Parathyroid adenoma (tissue), 2 donors: ENCODE measurements at regions not wholly inside any gene's neighbourhood (a gene's known extent, or its start where the extent isn't known, plus 50 kb on each side); places are given as distances from the start of the nearest gene placed in this dataset.

Experiments
- H2AFZ ChIP-seq: fragments of 300-600 bp; sonication (generic); one replicate; pipeline ENCODE4 v1.7.0; 2017; ENCODE audit warnings: antibody characterized with exemption, mild to moderate bottlenecking
- H3K27ac ChIP-seq: fragments of 300-600 bp; sonication (generic); one replicate; pipeline ENCODE4 v1.7.0; 2017
- H3K27me3 ChIP-seq: fragments of 300-600 bp; sonication (generic); one replicate; pipeline ENCODE4 v1.7.0; 2017; ENCODE audit warnings: low read length; ENCODE audit not compliant: control insufficient read depth, insufficient read depth
- H3K36me3 ChIP-seq: fragments of 300-600 bp; sonication (generic); one replicate; pipeline ENCODE4 v1.7.0; 2017; ENCODE audit warnings: low read length; ENCODE audit not compliant: control insufficient read depth, insufficient read depth
- H3K4me1 ChIP-seq: fragments of 300-600 bp; sonication (generic); one replicate; pipeline ENCODE4 v1.7.0; 2017; ENCODE audit warnings: control low read depth
- H3K4me2 ChIP-seq: fragments of 300-600 bp; sonication (generic); one replicate; pipeline ENCODE4 v1.7.0; 2017; ENCODE audit warnings: low read length
- H3K4me3 ChIP-seq: fragments of 300-600 bp; sonication (generic); one replicate; pipeline ENCODE4 v1.7.0; 2017; ENCODE audit warnings: low read depth, low read length
- H3K79me2 ChIP-seq: fragments of 300-600 bp; sonication (generic); one replicate; pipeline ENCODE4 v1.7.0; 2017; ENCODE audit warnings: control low read depth
- H3K9ac ChIP-seq: fragments of 300-600 bp; sonication (generic); one replicate; pipeline ENCODE4 v1.7.0; 2017; ENCODE audit warnings: mild to moderate bottlenecking
- H3K9me3 ChIP-seq: fragments of 300-600 bp; sonication (generic); one replicate; pipeline ENCODE4 v1.7.0; 2017; ENCODE audit warnings: low read length; ENCODE audit not compliant: control insufficient read depth
- CTCF ChIP-seq: fragments of 300-600 bp; sonication (generic); IDR thresholded peaks from one replicate; pipeline ENCODE4 v1.7.0; 2017; ENCODE audit warnings: antibody characterized with exemption, mild to moderate bottlenecking
- donor health status: primary hyperparathyroidism.

- Histone ChIP-seq H3K9ac (no peak overlapping the region), H3K27ac (no peak overlapping the region), H3K4me1 (no peaks in the 10 kb centered on the region)
These were observed 508.3 kb downstream of the TSN start for GRCh38 chr2:122263746-122264145.

GRCh38 chr2:122266636-122267035 lies 511.2 kb downstream of the TSN start:
- Histone ChIP-seq H3K27me3 (no peaks in the 10 kb centered on the region), H3K27ac (no peak overlapping the region), H3K4me1 (no peaks in the 10 kb centered on the region)

More at GRCh38 chr2:122263746-122264145, 508.3 kb downstream of the TSN start:
- no peaks in the 10 kb centered on the region for H3K27me3 ChIP-seq
- H3K4me2 ChIP-seq, result no peak overlapping the region
- no peak for TF ChIP-seq CTCF
- no peaks in the 10 kb centered on the region for H3K79me2 ChIP-seq
- no peaks in the 10 kb centered on the region for H3K9me3 ChIP-seq
- H3K36me3 ChIP-seq, result no peaks in the 10 kb centered on the region
- H2AFZ ChIP-seq, result no peak overlapping the region
- no peak overlapping the region for H3K4me3 ChIP-seq

GRCh38 chr2:122267947-122268346 lies 512.5 kb downstream of the TSN start:
- TF ChIP-seq CTCF, result no peak
- Histone ChIP-seq H3K36me3 (no peaks in the 10 kb centered on the region), H3K79me2 (no peaks in the 10 kb centered on the region), H3K9me3 (no peaks in the 10 kb centered on the region), H2AFZ (no peak overlapping the region), H3K27me3 (no peaks in the 10 kb centered on the region), H3K9ac (no peak overlapping the region), H3K4me3 (no peak overlapping the region), H3K4me2 (no peak overlapping the region), H3K27ac (no peak overlapping the region), H3K4me1 (no peaks in the 10 kb centered on the region)

More at GRCh38 chr2:122266636-122267035, 511.2 kb downstream of the TSN start:
- Histone ChIP-seq H3K9me3 (no peaks in the 10 kb centered on the region), H3K9ac (no peak overlapping the region), H2AFZ (no peak overlapping the region), H3K36me3 (no peaks in the 10 kb centered on the region), H3K4me3 (no peak overlapping the region), H3K4me2 (no peak overlapping the region), H3K79me2 (no peaks in the 10 kb centered on the region)
- TF ChIP-seq CTCF, result no peak

- TF ChIP-seq CTCF, result no peak
- no peak overlapping the region for H3K9ac ChIP-seq
- H3K4me3 ChIP-seq, result no peak overlapping the region
These were observed 518.5 kb downstream of the TSN start for GRCh38 chr2:122273785-122274419.

GRCh38 chr2:122277956-122278355 lies 522.5 kb downstream of the TSN start:
- Histone ChIP-seq H3K9me3 (no peaks in the 10 kb centered on the region), H2AFZ (no peak overlapping the region), H3K79me2 (no peaks in the 10 kb centered on the region), H3K27ac (no peak overlapping the region), H3K4me3 (no peak overlapping the region), H3K36me3 (no peaks in the 10 kb centered on the region), H3K9ac (no peak overlapping the region), H3K27me3 (no peaks in the 10 kb centered on the region), H3K4me1 (peaks cover 2% of the 10 kb centered on the region), H3K4me2 (no peak overlapping the region)
- no peak for TF ChIP-seq CTCF

More at GRCh38 chr2:122273785-122274419, 518.5 kb downstream of the TSN start:
- Histone ChIP-seq H3K4me2 (no peak overlapping the region), H2AFZ (no peak overlapping the region), H3K79me2 (no peaks in the 10 kb centered on the region), H3K36me3 (no peaks in the 10 kb centered on the region), H3K27ac (no peak overlapping the region), H3K9me3 (no peaks in the 10 kb centered on the region), H3K4me1 (no peaks in the 10 kb centered on the region), H3K27me3 (no peaks in the 10 kb centered on the region)
